Calu3 (cell line): ENCODE measurements at regions not wholly inside any gene's neighbourhood (a gene's known extent, or its start where the extent isn't known, plus 50 kb on each side); places are given as distances from the start of the nearest gene placed in this dataset.
"Not testable (repeated sequence)": the region's sequence is repeated elsewhere in the genome, so short reads cannot be mapped to it uniquely, and the experiment has no call there.

Experiments
- BruUV-seq: library from RNA; stranded (reverse); fragments of 400-500 nt; replicated peaks from 2 replicates; lab custom pipeline; 2021; lab: Mats Ljungman, UMichigan
- CTCF ChIA-PET: fragments of 300-600 bp; sonication (Branson Sonifier 250); formaldehyde crosslinking; loops from one replicate; lab custom pipeline; 2022; ENCODE audit warnings: antibody characterized with exemption; lab: Charles Lee
- DNase-seq: peaks from one replicate; pipeline ENCODE4 v3.0.0; 2022
- H3K27ac Mint-ChIP-seq: one replicate; pipeline ENCODE4 v1.8.0; 2022; ENCODE audit warnings: mixed read lengths; ENCODE audit not compliant: unreplicated experiment
- H3K27me3 Mint-ChIP-seq: one replicate; pipeline ENCODE4 v1.8.0; 2022; ENCODE audit warnings: mixed read lengths; ENCODE audit not compliant: unreplicated experiment
- H3K36me3 Mint-ChIP-seq: one replicate; pipeline ENCODE4 v1.8.0; 2022; ENCODE audit warnings: mild to moderate bottlenecking, moderate library complexity, mixed read lengths; ENCODE audit not compliant: insufficient read depth, unreplicated experiment
- H3K4me1 Mint-ChIP-seq: one replicate; pipeline ENCODE4 v1.8.0; 2022; ENCODE audit warnings: mild to moderate bottlenecking, low read depth, mixed read lengths; ENCODE audit not compliant: unreplicated experiment
- H3K4me3 Mint-ChIP-seq: one replicate; pipeline ENCODE4 v1.8.0; 2022; ENCODE audit warnings: mild to moderate bottlenecking, low read depth, moderate library complexity, mixed read lengths; ENCODE audit not compliant: unreplicated experiment
- H3K9me3 Mint-ChIP-seq: one replicate; pipeline ENCODE4 v1.8.0; 2022; ENCODE audit warnings: low read depth, mixed read lengths; ENCODE audit not compliant: unreplicated experiment
- intact Hi-C: fragments of 100-400 bp; cut with micrococcal nuclease; formaldehyde crosslinking; loops from one replicate; pipeline ENCODE4 v1.10.0; 2022; ENCODE audit not compliant: unreplicated experiment
- TF ChIP-seq, protein P1 (sequence below): fragments of 200-600 bp; IDR thresholded peaks from one replicate; pipeline ENCODE4 v1.8.0; 2022; ENCODE audit warnings: antibody characterized with exemption; ENCODE audit not compliant: unreplicated experiment

GRCh38 chr13:18822655-18823639, 358.7 kb downstream of the TUBA3C start:
- BruUV-seq, intact Hi-C loops, H3K27ac Mint-ChIP-seq, H3K27me3 Mint-ChIP-seq, H3K9me3 Mint-ChIP-seq, H3K36me3 Mint-ChIP-seq, H3K4me1 Mint-ChIP-seq, H3K4me3 Mint-ChIP-seq, DNase-seq, CTCF ChIA-PET: not testable (repeated sequence)

GRCh38 chr13:18773988-18774387, 407.6 kb downstream of the TUBA3C start:
- CTCF ChIA-PET, H3K4me1 Mint-ChIP-seq, BruUV-seq, DNase-seq, intact Hi-C loops, H3K27me3 Mint-ChIP-seq, H3K4me3 Mint-ChIP-seq, H3K27ac Mint-ChIP-seq, H3K36me3 Mint-ChIP-seq: not testable (repeated sequence)
- peaks cover 13% of the 10 kb centered on the region for H3K9me3 Mint-ChIP-seq

GRCh38 chr13:18741696-18742095, 439.9 kb downstream of the TUBA3C start:
- not testable (repeated sequence) for H3K9me3 Mint-ChIP-seq, H3K27me3 Mint-ChIP-seq

GRCh38 chr13:18739310-18739709, 442.3 kb downstream of the TUBA3C start:
- H3K9me3 Mint-ChIP-seq = peaks cover 3% of the 10 kb centered on the region
- intact Hi-C loops = no loop called here

More at GRCh38 chr13:18741696-18742095, 439.9 kb downstream of the TUBA3C start:
- H3K27ac Mint-ChIP-seq, intact Hi-C loops, DNase-seq, BruUV-seq, H3K36me3 Mint-ChIP-seq, H3K4me1 Mint-ChIP-seq, H3K4me3 Mint-ChIP-seq, CTCF ChIA-PET: not testable (repeated sequence)

GRCh38 chr13:18738086-18738485, 443.5 kb downstream of the TUBA3C start:
- CTCF ChIA-PET, H3K4me1 Mint-ChIP-seq, H3K36me3 Mint-ChIP-seq, H3K9me3 Mint-ChIP-seq, BruUV-seq, H3K27ac Mint-ChIP-seq, H3K4me3 Mint-ChIP-seq, H3K27me3 Mint-ChIP-seq, intact Hi-C loops, DNase-seq: not testable (repeated sequence)

More at GRCh38 chr13:18739310-18739709, 442.3 kb downstream of the TUBA3C start:
- DNase-seq = no peak
- Mint-ChIP-seq H3K4me1 (no peaks in the 10 kb centered on the region), H3K27ac (no peak overlapping the region), H3K4me3 (no peak overlapping the region), H3K36me3 (no peaks in the 10 kb centered on the region), H3K27me3 (no peaks in the 10 kb centered on the region)
- CTCF ChIA-PET = no interaction called here
- TF ChIP-seq, protein P1, sequence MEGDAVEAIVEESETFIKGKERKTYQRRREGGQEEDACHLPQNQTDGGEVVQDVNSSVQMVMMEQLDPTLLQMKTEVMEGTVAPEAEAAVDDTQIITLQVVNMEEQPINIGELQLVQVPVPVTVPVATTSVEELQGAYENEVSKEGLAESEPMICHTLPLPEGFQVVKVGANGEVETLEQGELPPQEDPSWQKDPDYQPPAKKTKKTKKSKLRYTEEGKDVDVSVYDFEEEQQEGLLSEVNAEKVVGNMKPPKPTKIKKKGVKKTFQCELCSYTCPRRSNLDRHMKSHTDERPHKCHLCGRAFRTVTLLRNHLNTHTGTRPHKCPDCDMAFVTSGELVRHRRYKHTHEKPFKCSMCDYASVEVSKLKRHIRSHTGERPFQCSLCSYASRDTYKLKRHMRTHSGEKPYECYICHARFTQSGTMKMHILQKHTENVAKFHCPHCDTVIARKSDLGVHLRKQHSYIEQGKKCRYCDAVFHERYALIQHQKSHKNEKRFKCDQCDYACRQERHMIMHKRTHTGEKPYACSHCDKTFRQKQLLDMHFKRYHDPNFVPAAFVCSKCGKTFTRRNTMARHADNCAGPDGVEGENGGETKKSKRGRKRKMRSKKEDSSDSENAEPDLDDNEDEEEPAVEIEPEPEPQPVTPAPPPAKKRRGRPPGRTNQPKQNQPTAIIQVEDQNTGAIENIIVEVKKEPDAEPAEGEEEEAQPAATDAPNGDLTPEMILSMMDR = no peak
- no TSS peak for BruUV-seq

GRCh38 chr13:18727138-18727537, 454.5 kb downstream of the TUBA3C start:
- H3K27ac Mint-ChIP-seq, H3K9me3 Mint-ChIP-seq, H3K4me3 Mint-ChIP-seq, intact Hi-C loops, DNase-seq, CTCF ChIA-PET, H3K4me1 Mint-ChIP-seq, H3K27me3 Mint-ChIP-seq, BruUV-seq, H3K36me3 Mint-ChIP-seq: not testable (repeated sequence)

- CTCF ChIA-PET, BruUV-seq: not testable (repeated sequence)
Observed at GRCh38 chr13:18726524-18726923, 455.1 kb downstream of the TUBA3C start.

GRCh38 chr13:18725242-18725822, 456.3 kb downstream of the TUBA3C start:
- H3K4me1 Mint-ChIP-seq, H3K27ac Mint-ChIP-seq, H3K27me3 Mint-ChIP-seq, BruUV-seq, intact Hi-C loops, DNase-seq, H3K36me3 Mint-ChIP-seq, CTCF ChIA-PET, H3K4me3 Mint-ChIP-seq, H3K9me3 Mint-ChIP-seq: not testable (repeated sequence)

More at GRCh38 chr13:18726524-18726923, 455.1 kb downstream of the TUBA3C start:
- DNase-seq, H3K27me3 Mint-ChIP-seq, H3K4me1 Mint-ChIP-seq, H3K9me3 Mint-ChIP-seq, intact Hi-C loops, H3K27ac Mint-ChIP-seq, H3K4me3 Mint-ChIP-seq, H3K36me3 Mint-ChIP-seq: not testable (repeated sequence)
